ENCODE measurements at regions not wholly inside any gene's neighbourhood (a gene's known extent, or its start where the extent isn't known, plus 50 kb on each side); places are given as distances from the start of the nearest gene placed in this dataset.
"Not testable (repeated sequence)": the region's sequence is repeated elsewhere in the genome, so short reads cannot be mapped to it uniquely, and the experiment has no call there.

GRCh38 chr4:154033921-154034320, 245.0 kb upstream of the SFRP2 start:
- no peak for TF ChIP-seq CTCF (conservative IDR thresholded peaks at IDR 0.05; ENCODE audit: low read length)
- no peak for DNase-seq (ENCODE audit: low read depth)
- no peak overlapping the region for H3K4me3 ChIP-seq (ENCODE audit: low read length)

GRCh38 chr4:154032914-154033313, 244.0 kb upstream of the SFRP2 start:
- TF ChIP-seq CTCF (conservative IDR thresholded peaks at IDR 0.05; ENCODE audit: low read length) = no peak
- H3K4me3 ChIP-seq (ENCODE audit: low read length) = no peak overlapping the region
- no peak for DNase-seq (ENCODE audit: low read depth)

GRCh38 chr4:154030746-154031145, 241.9 kb upstream of the SFRP2 start:
- no peak overlapping the region for H3K4me3 ChIP-seq (ENCODE audit: low read length)
- DNase-seq (ENCODE audit: low read depth) = no peak
- TF ChIP-seq CTCF (conservative IDR thresholded peaks at IDR 0.05; ENCODE audit: low read length) = no peak

- no peak for DNase-seq (ENCODE audit: low read depth)
- no peak overlapping the region for H3K4me3 ChIP-seq (ENCODE audit: low read length)
- TF ChIP-seq CTCF (conservative IDR thresholded peaks at IDR 0.05; ENCODE audit: low read length) = no peak
Observed at GRCh38 chr4:154030152-154030551, 241.3 kb upstream of the SFRP2 start.

GRCh38 chr4:154029171-154029570, 240.3 kb upstream of the SFRP2 start:
- TF ChIP-seq CTCF (conservative IDR thresholded peaks at IDR 0.05; ENCODE audit: low read length) = no peak
- no peak for DNase-seq (ENCODE audit: low read depth)
- no peak overlapping the region for H3K4me3 ChIP-seq (ENCODE audit: low read length)

- no peak overlapping the region for H3K4me3 ChIP-seq (ENCODE audit: low read length)
- DNase-seq (ENCODE audit: low read depth) = no peak
- TF ChIP-seq CTCF (conservative IDR thresholded peaks at IDR 0.05; ENCODE audit: low read length) = no peak
Observed at GRCh38 chr4:154025110-154025509, 236.2 kb upstream of the SFRP2 start.

GRCh38 chr4:154024097-154024694, 235.3 kb upstream of the SFRP2 start:
- no peak overlapping the region for H3K4me3 ChIP-seq (ENCODE audit: low read length)
- TF ChIP-seq CTCF (conservative IDR thresholded peaks at IDR 0.05; ENCODE audit: low read length) = peak; percentile 31
- no peak for DNase-seq (ENCODE audit: low read depth)

- DNase-seq (ENCODE audit: low read depth); H3K4me3 ChIP-seq (ENCODE audit: low read length): not testable (repeated sequence)
Observed at GRCh38 chr4:154023671-154024070, 234.8 kb upstream of the SFRP2 start.

Measured in AG10803 (cell line).